ENCODE measurements at regions not wholly inside any gene's neighbourhood (a gene's known extent, or its start where the extent isn't known, plus 50 kb on each side); places are given as distances from the start of the nearest gene placed in this dataset.
"Not testable (repeated sequence)": the region's sequence is repeated elsewhere in the genome, so short reads cannot be mapped to it uniquely, and the experiment has no call there.

DNA sequence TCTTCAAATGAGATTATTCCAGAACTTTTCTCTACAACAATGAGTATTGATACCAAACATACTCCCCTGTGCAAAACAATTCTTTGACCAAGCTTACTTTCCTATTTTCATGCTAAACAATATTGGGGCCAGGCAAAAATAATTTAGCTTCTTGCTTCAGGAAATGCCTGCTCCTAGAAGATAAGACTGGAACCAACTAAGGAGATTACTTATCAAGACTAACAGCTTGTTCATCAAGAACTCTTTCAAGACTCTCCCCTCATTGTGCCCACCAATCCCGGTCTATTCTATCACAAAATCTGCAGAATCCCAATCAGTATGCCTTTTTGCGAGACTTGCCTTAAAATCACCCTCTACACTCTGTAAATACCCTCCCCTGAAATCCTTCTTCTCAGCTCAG is 536.6 kb downstream of the RWDD3 start:
- Histone ChIP-seq H3K27ac (no peak overlapping the region), H3K27me3 (no peaks in the 10 kb centered on the region), H3K4me1 (no peaks in the 10 kb centered on the region), H3K4me3 (no peak overlapping the region), H3K36me3 (no peaks in the 10 kb centered on the region), H3K9me3 (no peaks in the 10 kb centered on the region)
- TF ChIP-seq, protein P1, sequence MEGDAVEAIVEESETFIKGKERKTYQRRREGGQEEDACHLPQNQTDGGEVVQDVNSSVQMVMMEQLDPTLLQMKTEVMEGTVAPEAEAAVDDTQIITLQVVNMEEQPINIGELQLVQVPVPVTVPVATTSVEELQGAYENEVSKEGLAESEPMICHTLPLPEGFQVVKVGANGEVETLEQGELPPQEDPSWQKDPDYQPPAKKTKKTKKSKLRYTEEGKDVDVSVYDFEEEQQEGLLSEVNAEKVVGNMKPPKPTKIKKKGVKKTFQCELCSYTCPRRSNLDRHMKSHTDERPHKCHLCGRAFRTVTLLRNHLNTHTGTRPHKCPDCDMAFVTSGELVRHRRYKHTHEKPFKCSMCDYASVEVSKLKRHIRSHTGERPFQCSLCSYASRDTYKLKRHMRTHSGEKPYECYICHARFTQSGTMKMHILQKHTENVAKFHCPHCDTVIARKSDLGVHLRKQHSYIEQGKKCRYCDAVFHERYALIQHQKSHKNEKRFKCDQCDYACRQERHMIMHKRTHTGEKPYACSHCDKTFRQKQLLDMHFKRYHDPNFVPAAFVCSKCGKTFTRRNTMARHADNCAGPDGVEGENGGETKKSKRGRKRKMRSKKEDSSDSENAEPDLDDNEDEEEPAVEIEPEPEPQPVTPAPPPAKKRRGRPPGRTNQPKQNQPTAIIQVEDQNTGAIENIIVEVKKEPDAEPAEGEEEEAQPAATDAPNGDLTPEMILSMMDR (IDR thresholded peaks at IDR 0.05), result no peak
- intact Hi-C loops (cut with DNase I), result no loop called here
- no peak for DNase-seq (ENCODE audit: low spot score in 2 of 2)

DNA sequence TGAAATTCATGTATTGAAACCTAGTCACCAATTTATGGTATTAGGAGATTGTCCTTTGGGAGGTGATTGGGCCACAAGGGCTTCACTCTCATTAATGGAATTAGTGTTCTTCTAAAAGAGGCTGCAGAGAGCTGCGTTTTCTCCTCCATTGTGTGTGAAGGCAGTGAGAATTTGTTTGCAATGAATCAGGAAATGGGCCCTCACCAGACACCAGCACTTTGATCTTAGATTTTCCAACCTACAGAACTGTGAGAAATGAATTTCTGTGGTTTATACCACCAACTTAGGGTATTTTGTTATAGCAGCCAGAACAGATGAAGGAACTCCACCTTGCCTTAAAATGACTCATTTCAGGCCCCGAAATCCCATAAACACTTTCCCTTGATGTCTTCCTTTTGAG is 544.2 kb downstream of the RWDD3 start:
- DNase-seq (ENCODE audit: low spot score in 2 of 2), result no peak
- TF ChIP-seq, protein P1 (IDR thresholded peaks at IDR 0.05), result no peak
- no peaks in the 10 kb centered on the region for H3K9me3 ChIP-seq
- H3K27ac ChIP-seq, result no peak overlapping the region
- H3K4me3 ChIP-seq, result no peak overlapping the region
- no peaks in the 10 kb centered on the region for H3K36me3 ChIP-seq
- H3K27me3 ChIP-seq, result no peaks in the 10 kb centered on the region
- intact Hi-C loops (cut with DNase I), result no loop called here
- no peaks in the 10 kb centered on the region for H3K4me1 ChIP-seq

DNA sequence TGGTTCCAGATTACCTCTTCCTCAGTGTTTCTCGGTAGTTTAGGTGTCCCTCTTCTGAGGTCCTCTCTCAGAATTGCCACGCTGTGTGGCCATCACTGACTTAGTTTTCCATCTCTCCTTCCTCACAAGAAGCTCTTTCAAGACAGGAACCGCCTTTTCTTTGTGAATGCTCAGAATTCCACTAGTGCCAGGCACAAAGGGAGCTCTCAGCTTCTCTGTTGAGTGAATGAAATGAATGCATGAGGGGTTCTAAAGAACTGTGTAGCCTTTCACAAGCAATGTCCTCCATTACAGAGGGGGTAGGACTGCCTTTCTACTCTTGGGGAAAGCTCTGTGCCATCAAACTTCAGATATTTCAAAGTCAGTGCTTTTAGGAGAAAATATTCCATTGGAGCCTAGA is 546.8 kb downstream of the RWDD3 start:
- Histone ChIP-seq H3K4me3 (no peak overlapping the region), H3K36me3 (no peaks in the 10 kb centered on the region)
- TF ChIP-seq, protein P1 (IDR thresholded peaks at IDR 0.05), result no peak

DNA sequence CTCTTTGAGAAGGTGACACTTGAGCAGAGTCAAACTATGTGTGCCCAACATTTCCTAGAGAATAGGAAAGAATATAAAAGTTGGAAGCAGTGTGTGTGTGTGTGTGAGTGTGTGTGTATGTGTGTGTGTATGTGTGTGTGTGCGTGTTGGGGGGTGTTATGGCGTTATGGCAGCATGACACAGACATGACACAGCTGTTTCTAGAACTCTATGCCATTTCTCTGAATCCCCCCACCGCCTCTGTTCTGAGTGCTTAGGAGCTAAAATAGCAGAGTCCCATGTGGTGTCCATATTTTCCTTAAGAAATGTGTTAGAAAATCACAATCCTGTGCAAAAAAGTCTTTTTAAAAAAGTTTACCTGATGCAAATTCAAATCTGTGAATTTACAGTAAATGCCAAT is 556.1 kb downstream of the RWDD3 start:
- intact Hi-C loops (cut with DNase I), result no loop called here
- Histone ChIP-seq H3K4me3 (no peak overlapping the region), H3K36me3 (no peaks in the 10 kb centered on the region), H3K4me1 (no peaks in the 10 kb centered on the region), H3K9me3 (no peaks in the 10 kb centered on the region), H3K27ac (no peak overlapping the region), H3K27me3 (no peaks in the 10 kb centered on the region)
- TF ChIP-seq, protein P1 (IDR thresholded peaks at IDR 0.05), result no peak
- DNase-seq (ENCODE audit: low spot score in 2 of 2), result no peak

More for the DNA sequence above, 546.8 kb downstream of the RWDD3 start:
- intact Hi-C loops (cut with DNase I), result no loop called here
- Histone ChIP-seq H3K9me3 (no peaks in the 10 kb centered on the region), H3K27me3 (no peaks in the 10 kb centered on the region), H3K27ac (no peak overlapping the region), H3K4me1 (no peaks in the 10 kb centered on the region)
- no peak for DNase-seq (ENCODE audit: low spot score in 2 of 2)

DNA sequence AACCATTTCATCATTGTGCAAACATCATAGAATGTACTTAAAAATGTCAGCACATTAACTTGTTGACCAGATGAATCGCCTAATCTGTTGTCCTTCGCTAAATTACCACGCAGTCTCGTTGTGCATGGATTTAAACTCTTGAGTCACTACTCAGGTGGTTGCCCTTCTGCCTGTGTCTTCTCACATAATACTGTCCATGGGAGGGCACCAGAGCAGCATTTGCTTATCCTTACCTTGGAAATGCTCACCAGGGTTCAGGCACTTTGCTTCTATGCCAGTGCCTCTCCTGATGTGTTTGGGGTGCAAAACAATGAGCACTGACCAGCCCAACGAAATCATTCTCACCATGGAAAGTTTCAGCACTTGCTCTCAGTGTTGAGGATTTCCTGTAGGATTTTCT is 559.9 kb downstream of the RWDD3 start:
- H3K36me3 ChIP-seq, result no peaks in the 10 kb centered on the region
- no peaks in the 10 kb centered on the region for H3K4me1 ChIP-seq
- no peak for DNase-seq (ENCODE audit: low spot score in 2 of 2)
- no peak overlapping the region for H3K27ac ChIP-seq
- intact Hi-C loops (cut with DNase I), result no loop called here
- H3K27me3 ChIP-seq, result no peaks in the 10 kb centered on the region
- H3K9me3 ChIP-seq, result no peaks in the 10 kb centered on the region
- TF ChIP-seq, protein P1 (IDR thresholded peaks at IDR 0.05), result no peak
- H3K4me3 ChIP-seq, result no peak overlapping the region

DNA sequence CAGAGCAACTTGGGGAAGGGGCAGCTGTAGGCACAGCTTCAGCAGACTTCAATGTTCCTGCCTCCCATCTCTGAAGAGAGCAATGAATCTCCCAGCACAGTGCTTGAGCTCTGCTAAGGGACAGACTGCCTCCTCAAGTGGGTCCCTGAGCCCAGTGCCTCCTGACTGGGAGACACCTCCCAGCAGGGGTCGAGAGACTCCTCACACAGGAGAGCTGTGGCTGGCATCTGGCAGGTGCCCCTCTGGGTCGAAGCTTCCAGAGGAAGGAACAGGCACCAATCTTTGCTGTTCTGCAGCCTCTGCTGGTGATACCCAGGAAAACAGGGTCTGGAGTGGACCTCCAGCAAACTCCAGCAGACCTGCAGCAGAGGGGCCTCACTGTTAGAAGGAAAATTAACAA is 563.8 kb downstream of the RWDD3 start:
- H3K4me3 ChIP-seq; H3K4me1 ChIP-seq; H3K27ac ChIP-seq; H3K27me3 ChIP-seq; DNase-seq (ENCODE audit: low spot score in 2 of 2); intact Hi-C loops (cut with DNase I); H3K36me3 ChIP-seq; H3K9me3 ChIP-seq: not testable (repeated sequence)
